ENCODE measurements at regions not wholly inside any gene's neighbourhood (a gene's known extent, or its start where the extent isn't known, plus 50 kb on each side); places are given as distances from the start of the nearest gene placed in this dataset.

GRCh38 chr6:170010665-170011203 lies 259.3 kb downstream of the ERMARD start:
- TF ChIP-seq CTCF (IDR thresholded peaks at IDR 0.05; ENCODE audit: extremely low read depth, low read depth, low read length) = no peak
- Histone ChIP-seq H3K4me2 (ENCODE audit: insufficient read depth, low read length) (no peak overlapping the region), H3K27me3 (ENCODE audit: insufficient read depth, low read length) (no peaks in the 10 kb centered on the region), H4K20me1 (ENCODE audit: insufficient read depth, low read length) (no peaks in the 10 kb centered on the region), H3K4me3 (ENCODE audit: insufficient read depth, low read length) (no peak overlapping the region), H3K27ac (ENCODE audit: low read depth, low read length) (no peak overlapping the region), H3K36me3 (ENCODE audit: insufficient read depth, low read length) (no peaks in the 10 kb centered on the region), H2AFZ (ENCODE audit: low read length) (no peak overlapping the region), H3K79me2 (ENCODE audit: insufficient read depth, low read length) (no peaks in the 10 kb centered on the region), H3K4me1 (ENCODE audit: insufficient read depth, low read length) (no peaks in the 10 kb centered on the region), H3K9me3 (ENCODE audit: low read depth, low read length) (no peaks in the 10 kb centered on the region)
- no peak for DNase-seq (ENCODE audit: insufficient read length, low spot score, missing footprints)

- H3K9me3 ChIP-seq (ENCODE audit: low read depth, low read length) = no peaks in the 10 kb centered on the region
- no peaks in the 10 kb centered on the region for H3K4me1 ChIP-seq (ENCODE audit: insufficient read depth, low read length)
These were observed 256.9 kb downstream of the ERMARD start for GRCh38 chr6:170008294-170008785.

GRCh38 chr6:170007468-170008293 lies 256.3 kb downstream of the ERMARD start:
- no peaks in the 10 kb centered on the region for H3K79me2 ChIP-seq (ENCODE audit: insufficient read depth, low read length)
- no peak for TF ChIP-seq CTCF (IDR thresholded peaks at IDR 0.05; ENCODE audit: extremely low read depth, low read depth, low read length)
- no peaks in the 10 kb centered on the region for H3K9me3 ChIP-seq (ENCODE audit: low read depth, low read length)
- peak; percentile 68 for DNase-seq (ENCODE audit: insufficient read length, low spot score, missing footprints)
- H3K4me2 ChIP-seq (ENCODE audit: insufficient read depth, low read length) = no peak overlapping the region
- no peaks in the 10 kb centered on the region for H3K27me3 ChIP-seq (ENCODE audit: insufficient read depth, low read length)
- no peaks in the 10 kb centered on the region for H3K4me1 ChIP-seq (ENCODE audit: insufficient read depth, low read length)
- H3K4me3 ChIP-seq (ENCODE audit: insufficient read depth, low read length) = no peak overlapping the region
- H3K36me3 ChIP-seq (ENCODE audit: insufficient read depth, low read length) = no peaks in the 10 kb centered on the region
- H4K20me1 ChIP-seq (ENCODE audit: insufficient read depth, low read length) = no peaks in the 10 kb centered on the region
- no peak overlapping the region for H2AFZ ChIP-seq (ENCODE audit: low read length)
- no peak overlapping the region for H3K27ac ChIP-seq (ENCODE audit: low read depth, low read length)

More at GRCh38 chr6:170008294-170008785, 256.9 kb downstream of the ERMARD start:
- DNase-seq (ENCODE audit: insufficient read length, low spot score, missing footprints) = no peak
- Histone ChIP-seq H3K4me2 (ENCODE audit: insufficient read depth, low read length) (no peak overlapping the region), H3K27ac (ENCODE audit: low read depth, low read length) (no peak overlapping the region), H3K36me3 (ENCODE audit: insufficient read depth, low read length) (no peaks in the 10 kb centered on the region), H3K4me3 (ENCODE audit: insufficient read depth, low read length) (no peak overlapping the region), H3K27me3 (ENCODE audit: insufficient read depth, low read length) (no peaks in the 10 kb centered on the region), H2AFZ (ENCODE audit: low read length) (no peak overlapping the region), H3K79me2 (ENCODE audit: insufficient read depth, low read length) (no peaks in the 10 kb centered on the region), H4K20me1 (ENCODE audit: insufficient read depth, low read length) (no peaks in the 10 kb centered on the region)
- no peak for TF ChIP-seq CTCF (IDR thresholded peaks at IDR 0.05; ENCODE audit: extremely low read depth, low read depth, low read length)

- no peak for DNase-seq (ENCODE audit: insufficient read length, low spot score, missing footprints)
- Histone ChIP-seq H3K27ac (ENCODE audit: low read depth, low read length) (no peak overlapping the region), H3K4me1 (ENCODE audit: insufficient read depth, low read length) (no peaks in the 10 kb centered on the region), H3K9me3 (ENCODE audit: low read depth, low read length) (no peaks in the 10 kb centered on the region), H3K4me2 (ENCODE audit: insufficient read depth, low read length) (no peak overlapping the region), H3K79me2 (ENCODE audit: insufficient read depth, low read length) (no peaks in the 10 kb centered on the region), H3K4me3 (ENCODE audit: insufficient read depth, low read length) (no peak overlapping the region), H4K20me1 (ENCODE audit: insufficient read depth, low read length) (no peaks in the 10 kb centered on the region), H3K36me3 (ENCODE audit: insufficient read depth, low read length) (no peaks in the 10 kb centered on the region), H3K27me3 (ENCODE audit: insufficient read depth, low read length) (no peaks in the 10 kb centered on the region), H2AFZ (ENCODE audit: low read length) (no peak overlapping the region)
- TF ChIP-seq CTCF (IDR thresholded peaks at IDR 0.05; ENCODE audit: extremely low read depth, low read depth, low read length) = no peak
These were observed 255.6 kb downstream of the ERMARD start for GRCh38 chr6:170006900-170007467.

Measured in osteoblast (primary cell).